ENCODE measurements at regions not wholly inside any gene's neighbourhood (a gene's known extent, or its start where the extent isn't known, plus 50 kb on each side); places are given as distances from the start of the nearest gene placed in this dataset.

- Histone ChIP-seq H3K9me3 (ENCODE audit: low read length) (no peaks in the 10 kb centered on the region), H3K36me3 (ENCODE audit: insufficient read depth, low read length) (no peaks in the 10 kb centered on the region), H3K9ac (ENCODE audit: low read length) (no peak overlapping the region), H3K79me2 (ENCODE audit: insufficient read depth, low read length) (no peaks in the 10 kb centered on the region), H4K20me1 (ENCODE audit: insufficient read depth, low read length) (no peaks in the 10 kb centered on the region), H3K27ac (ENCODE audit: low read depth, low read length, poor library complexity, severe bottlenecking) (no peak overlapping the region), H3K4me3 (ENCODE audit: low read depth, low read length, poor library complexity, severe bottlenecking) (no peak overlapping the region), H3K4me1 (ENCODE audit: insufficient read depth, low read length, severe bottlenecking) (no peaks in the 10 kb centered on the region), H3K27me3 (ENCODE audit: insufficient read depth, low read length) (no peaks in the 10 kb centered on the region), H3F3A (ENCODE audit: insufficient read depth, low read length) (no peaks in the 10 kb centered on the region), H3K9me2 (ENCODE audit: low read depth, low read length) (no peaks in the 10 kb centered on the region), H3K4me2 (ENCODE audit: low read length) (no peak overlapping the region), H2AFZ (ENCODE audit: low read length) (no peak overlapping the region)
- TF ChIP-seq CTCF (IDR thresholded peaks at IDR 0.05; ENCODE audit: low read length) (no peak), EZH2 (IDR thresholded peaks at IDR 0.05; ENCODE audit: borderline replicate concordance, low read length) (no peak)
These were observed 299.6 kb upstream of the GJE1 start for GRCh38 chr6:141833001-141833655.

- Histone ChIP-seq H3K4me2 (ENCODE audit: low read length) (no peak overlapping the region), H4K20me1 (ENCODE audit: insufficient read depth, low read length) (no peaks in the 10 kb centered on the region), H3K4me1 (ENCODE audit: insufficient read depth, low read length, severe bottlenecking) (no peaks in the 10 kb centered on the region), H3K9me2 (ENCODE audit: low read depth, low read length) (no peaks in the 10 kb centered on the region), H3K4me3 (ENCODE audit: low read depth, low read length, poor library complexity, severe bottlenecking) (no peak overlapping the region), H3F3A (ENCODE audit: insufficient read depth, low read length) (no peaks in the 10 kb centered on the region), H3K79me2 (ENCODE audit: insufficient read depth, low read length) (no peaks in the 10 kb centered on the region), H3K27me3 (ENCODE audit: insufficient read depth, low read length) (no peaks in the 10 kb centered on the region), H2AFZ (ENCODE audit: low read length) (no peak overlapping the region), H3K27ac (ENCODE audit: low read depth, low read length, poor library complexity, severe bottlenecking) (no peak overlapping the region), H3K9ac (ENCODE audit: low read length) (no peak overlapping the region), H3K36me3 (ENCODE audit: insufficient read depth, low read length) (no peaks in the 10 kb centered on the region), H3K9me3 (ENCODE audit: low read length) (no peaks in the 10 kb centered on the region)
- no peak for TF ChIP-seq EZH2 (IDR thresholded peaks at IDR 0.05; ENCODE audit: borderline replicate concordance, low read length)
These were observed 302.2 kb upstream of the GJE1 start for GRCh38 chr6:141830530-141830929.

- no peak overlapping the region for H2AFZ ChIP-seq (ENCODE audit: low read length)
- no peak overlapping the region for H3K4me2 ChIP-seq (ENCODE audit: low read length)
- H3K27ac ChIP-seq (ENCODE audit: low read depth, low read length, poor library complexity, severe bottlenecking) = no peak overlapping the region
These were observed 303.0 kb upstream of the GJE1 start for GRCh38 chr6:141829566-141830360.

More at GRCh38 chr6:141829566-141830360, 303.0 kb upstream of the GJE1 start:
- no peaks in the 10 kb centered on the region for H3F3A ChIP-seq (ENCODE audit: insufficient read depth, low read length)
- H3K79me2 ChIP-seq (ENCODE audit: insufficient read depth, low read length) = no peaks in the 10 kb centered on the region
- H3K9me3 ChIP-seq (ENCODE audit: low read length) = no peaks in the 10 kb centered on the region
- TF ChIP-seq EZH2 (IDR thresholded peaks at IDR 0.05; ENCODE audit: borderline replicate concordance, low read length) = no peak
- no peak for TF ChIP-seq CTCF (IDR thresholded peaks at IDR 0.05; ENCODE audit: low read length)
- no peak overlapping the region for H3K4me3 ChIP-seq (ENCODE audit: low read depth, low read length, poor library complexity, severe bottlenecking)
- no peaks in the 10 kb centered on the region for H3K9me2 ChIP-seq (ENCODE audit: low read depth, low read length)
- H3K9ac ChIP-seq (ENCODE audit: low read length) = no peak overlapping the region
- no peaks in the 10 kb centered on the region for H3K4me1 ChIP-seq (ENCODE audit: insufficient read depth, low read length, severe bottlenecking)
- H3K27me3 ChIP-seq (ENCODE audit: insufficient read depth, low read length) = no peaks in the 10 kb centered on the region
- H4K20me1 ChIP-seq (ENCODE audit: insufficient read depth, low read length) = no peaks in the 10 kb centered on the region
- H3K36me3 ChIP-seq (ENCODE audit: insufficient read depth, low read length) = no peaks in the 10 kb centered on the region
